SK-N-SH treated with all-trans-retinoic acid at 6 μM for 48 hours (cell line): ENCODE measurements at regions not wholly inside any gene's neighbourhood (a gene's known extent, or its start where the extent isn't known, plus 50 kb on each side); places are given as distances from the start of the nearest gene placed in this dataset.

Experiments
- ATAC-seq: fragments of 200-7000 bp; cut with Tn5 transposase; 3 replicates; pipeline ENCODE4 v1.9.1; 2020; ENCODE audit warnings: mild to moderate bottlenecking, moderate library complexity
- ARNTL ChIP-seq: fragments of 450-650 bp; formaldehyde crosslinking; IDR thresholded peaks from 2 replicates; pipeline ENCODE4 v1.5.0; 2020; ENCODE audit warnings: low read depth, mild to moderate bottlenecking, moderate library complexity, borderline replicate concordance
- BACH2 ChIP-seq: fragments of 250-450 bp; sonication (Bioruptor Pico); IDR thresholded peaks from 2 replicates; pipeline ENCODE4 v1.9.0; 2021; ENCODE audit warnings: mild to moderate bottlenecking, borderline replicate concordance
- CREB5 ChIP-seq: fragments of 250-450 bp; sonication (Bioruptor Pico); IDR thresholded peaks from 2 replicates; pipeline ENCODE4 v1.5.1; 2020; ENCODE audit warnings: low read depth, mild to moderate bottlenecking, moderate library complexity
- CSDC2 ChIP-seq: fragments of 250-450 bp; sonication (Bioruptor Pico); IDR thresholded peaks from 2 replicates; pipeline ENCODE4 v1.5.0; 2020; ENCODE audit warnings: mild to moderate bottlenecking, moderate library complexity
- CSRNP3 ChIP-seq: fragments of 250-450 bp; sonication (Bioruptor Pico); IDR thresholded peaks from 2 replicates; pipeline ENCODE4 v1.5.1; 2021; ENCODE audit warnings: mild to moderate bottlenecking, moderate library complexity
- ESRRG ChIP-seq: fragments of 250-450 bp; sonication (Bioruptor Pico); IDR thresholded peaks from 2 replicates; pipeline ENCODE4 v1.6.1; 2021; ENCODE audit warnings: mild to moderate bottlenecking
- GLIS3 ChIP-seq: fragments of 250-450 bp; sonication (Bioruptor Pico); IDR thresholded peaks from 2 replicates; pipeline ENCODE4 v1.5.0; 2020; ENCODE audit warnings: mild to moderate bottlenecking, moderate library complexity
- ISL1 ChIP-seq: fragments of 250-450 bp; sonication (Bioruptor Pico); IDR thresholded peaks from 2 replicates; pipeline ENCODE4 v2.1.2; 2022; ENCODE audit warnings: mild to moderate bottlenecking, moderate library complexity
- OSR1 ChIP-seq: fragments of 250-450 bp; sonication (Bioruptor Pico); IDR thresholded peaks from 2 replicates; pipeline ENCODE4 v1.8.0; 2022; ENCODE audit warnings: moderate library complexity, mild to moderate bottlenecking, inconsistent platforms
- PATZ1 ChIP-seq: fragments of 250-450 bp; sonication (Bioruptor Pico); IDR thresholded peaks from 2 replicates; pipeline ENCODE4 v1.8.0; 2020; ENCODE audit warnings: mild to moderate bottlenecking, moderate library complexity, borderline replicate concordance
- POU6F1 ChIP-seq: fragments of 250-450 bp; sonication (Bioruptor Pico); IDR thresholded peaks from 2 replicates; pipeline ENCODE4 v1.8.0; 2021; ENCODE audit warnings: low read depth, mild to moderate bottlenecking, moderate library complexity, borderline replicate concordance
- RARB ChIP-seq: fragments of 250-450 bp; sonication (Bioruptor Pico); IDR thresholded peaks from 2 replicates; pipeline ENCODE4 v1.8.0; 2021; ENCODE audit warnings: mild to moderate bottlenecking, moderate library complexity
- SNAI2 ChIP-seq: fragments of 250-450 bp; sonication (Bioruptor Pico); IDR thresholded peaks from 2 replicates; pipeline ENCODE4 v1.5.0; 2020; ENCODE audit warnings: mild to moderate bottlenecking, moderate library complexity
- TCF4 ChIP-seq: fragments of 250-450 bp; sonication (Bioruptor Pico); IDR thresholded peaks from 2 replicates; pipeline ENCODE4 v1.8.0; 2021; ENCODE audit warnings: mild to moderate bottlenecking, moderate library complexity, borderline replicate concordance
- TOX ChIP-seq: fragments of 250-450 bp; sonication (Bioruptor Pico); IDR thresholded peaks from 2 replicates; pipeline ENCODE4 v1.8.0; 2021; ENCODE audit warnings: mild to moderate bottlenecking, moderate library complexity, borderline replicate concordance
- TSHZ2 ChIP-seq: fragments of 250-450 bp; sonication (Bioruptor Pico); IDR thresholded peaks from 2 replicates; pipeline ENCODE4 v1.5.0; 2020; ENCODE audit warnings: mild to moderate bottlenecking, moderate library complexity
- ZC3H10 ChIP-seq: fragments of 250-450 bp; sonication (Bioruptor Pico); IDR thresholded peaks from 2 replicates; pipeline ENCODE4 v1.5.1; 2021; ENCODE audit warnings: mild to moderate bottlenecking, moderate library complexity
- ZFP3 ChIP-seq: fragments of 250-450 bp; sonication (Bioruptor Pico); IDR thresholded peaks from 2 replicates; pipeline ENCODE4 v1.5.0; 2020; ENCODE audit warnings: mild to moderate bottlenecking, moderate library complexity
- ZFP30 ChIP-seq: fragments of 450-650 bp; formaldehyde crosslinking; IDR thresholded peaks from 2 replicates; pipeline ENCODE4 v1.5.0; 2022; ENCODE audit warnings: mild to moderate bottlenecking, moderate library complexity
- ZNF565 ChIP-seq: fragments of 450-650 bp; formaldehyde crosslinking; conservative IDR thresholded peaks from 2 replicates; pipeline ENCODE4 v1.5.0; 2020; ENCODE audit warnings: low read depth, mild to moderate bottlenecking, moderate library complexity
- ZNF70 ChIP-seq: fragments of 450-650 bp; formaldehyde crosslinking; IDR thresholded peaks from 2 replicates; pipeline ENCODE4 v1.5.0; 2020; ENCODE audit warnings: mild to moderate bottlenecking, moderate library complexity
- ZNF8 ChIP-seq: fragments of 450-650 bp; formaldehyde crosslinking; IDR thresholded peaks from 2 replicates; pipeline ENCODE4 v1.5.0; 2020; ENCODE audit warnings: mild to moderate bottlenecking, moderate library complexity

- ATAC-seq, result no peak
- TF ChIP-seq CSDC2 (CRISPR knock-in tag) (no peak), ZNF70 (CRISPR knock-in tag) (no peak), TCF4 (CRISPR knock-in tag) (no peak), ZNF8 (CRISPR knock-in tag) (no peak), ARNTL (CRISPR knock-in tag) (no peak), ZFP3 (no peak), BACH2 (no peak), OSR1 (CRISPR knock-in tag) (no peak), ZC3H10 (CRISPR knock-in tag) (no peak), ISL1 (no peak), TSHZ2 (CRISPR knock-in tag) (no peak), GLIS3 (CRISPR knock-in tag) (no peak), PATZ1 (CRISPR knock-in tag) (no peak), ESRRG (CRISPR knock-in tag) (no peak), SNAI2 (CRISPR knock-in tag) (no peak), TOX (CRISPR knock-in tag) (no peak), POU6F1 (no peak), CREB5 (CRISPR knock-in tag) (no peak), ZNF565 (CRISPR knock-in tag) (no peak)
Measured at GRCh38 chr3:168570404-168571155, 474.9 kb upstream of the GOLIM4 start.

GRCh38 chr3:168558728-168559411 lies 463.1 kb upstream of the GOLIM4 start:
- ATAC-seq, result no peak
- TF ChIP-seq SNAI2 (CRISPR knock-in tag) (no peak), ISL1 (no peak), ESRRG (CRISPR knock-in tag) (no peak), ARNTL (CRISPR knock-in tag) (no peak), GLIS3 (CRISPR knock-in tag) (no peak), CREB5 (CRISPR knock-in tag) (no peak), POU6F1 (no peak), TSHZ2 (CRISPR knock-in tag) (no peak), ZNF565 (CRISPR knock-in tag) (no peak), CSDC2 (CRISPR knock-in tag) (no peak), ZFP3 (no peak), ZFP30 (CRISPR knock-in tag) (no peak), ZC3H10 (CRISPR knock-in tag) (no peak), BACH2 (no peak), RARB (no peak), TCF4 (CRISPR knock-in tag) (no peak), CSRNP3 (CRISPR knock-in tag) (no peak), ZNF70 (CRISPR knock-in tag) (no peak)
